Neuronal stem cell (in vitro differentiated cells): ENCODE measurements at regions not wholly inside any gene's neighbourhood (a gene's known extent, or its start where the extent isn't known, plus 50 kb on each side); places are given as distances from the start of the nearest gene placed in this dataset.

ENCODE experiments used
- DNase-seq: peaks from one replicate; pipeline ENCODE4 v3.0.0-alpha.2; 2013; ENCODE audit warnings: low spot score
- H2AFZ ChIP-seq: one replicate; pipeline ENCODE4 v1.6.1; 2013; ENCODE audit warnings: mild to moderate bottlenecking, low read length, inconsistent platforms
- H2AK5ac ChIP-seq: 2 replicates; pipeline ENCODE4 v1.6.1; 2013; ENCODE audit warnings: low read depth, mild to moderate bottlenecking, inconsistent platforms, low read length, moderate library complexity, mixed read lengths
- H2BK120ac ChIP-seq: 2 replicates; pipeline ENCODE4 v1.6.1; 2013; ENCODE audit warnings: low read depth, mild to moderate bottlenecking, inconsistent platforms, low read length, moderate library complexity, mixed read lengths
- H2BK12ac ChIP-seq: one replicate; pipeline ENCODE4 v1.6.1; 2013; ENCODE audit warnings: low read length, inconsistent platforms
- H2BK15ac ChIP-seq: 2 replicates; pipeline ENCODE4 v1.6.1; 2013; ENCODE audit warnings: mild to moderate bottlenecking, low read length, inconsistent platforms, mixed read lengths
- H2BK5ac ChIP-seq: one replicate; pipeline ENCODE4 v1.6.1; 2013; ENCODE audit warnings: inconsistent platforms, mild to moderate bottlenecking, low read length, moderate library complexity
- H3K14ac ChIP-seq: one replicate; pipeline ENCODE4 v1.6.1; 2013; ENCODE audit warnings: low read length, inconsistent platforms
- H3K18ac ChIP-seq: 2 replicates; pipeline ENCODE4 v1.6.1; 2013; ENCODE audit warnings: low read length, inconsistent platforms
- H3K23ac ChIP-seq: 2 replicates; pipeline ENCODE4 v1.6.1; 2013; ENCODE audit warnings: low read depth, mild to moderate bottlenecking, mixed read lengths, low read length, inconsistent platforms; ENCODE audit not compliant: poor library complexity
- H3K27ac ChIP-seq: replicated peaks from 3 replicates; pipeline ENCODE4 v1.5.1; 2013; ENCODE audit warnings: low read length, inconsistent platforms
- H3K27me3 ChIP-seq, 3 experiments: 2 replicates each; pipeline ENCODE4 v1.6.1; 2013; ENCODE audit warnings: low read length in 3 of 3, mild to moderate bottlenecking in 2 of 3, inconsistent platforms in 1 of 3, low read depth in 1 of 3, mixed read lengths in 1 of 3, moderate library complexity in 1 of 3; ENCODE audit not compliant: control insufficient read depth in 3 of 3, insufficient read depth in 3 of 3
- H3K36me3 ChIP-seq, 2 donors: replicated peaks in 1 of 2; 2 replicates each; pipeline ENCODE4 v1.6.1; 2013; ENCODE audit warnings: low read length in 2 of 2; ENCODE audit not compliant: control insufficient read depth in 2 of 2, insufficient read depth in 2 of 2
- H3K4ac ChIP-seq: 2 replicates; pipeline ENCODE4 v1.6.1; 2013; ENCODE audit warnings: inconsistent platforms, mild to moderate bottlenecking, low read length, moderate library complexity
- H3K4me1 ChIP-seq, 2 donors: 1 replicate in 1 of 2; 2 replicates in 1 of 2; pipeline ENCODE4 v1.6.1; 2013; ENCODE audit warnings: low read length in 2 of 2, low read depth in 1 of 2; ENCODE audit not compliant: control insufficient read depth in 2 of 2, insufficient read depth in 1 of 2
- H3K4me2 ChIP-seq: one replicate; pipeline ENCODE4 v1.6.1; 2013; ENCODE audit warnings: mild to moderate bottlenecking, low read length, inconsistent platforms; ENCODE audit not compliant: insufficient read depth, poor library complexity, severe bottlenecking
- H3K4me3 ChIP-seq, 2 donors: 2 replicates each; pipeline ENCODE4 v1.5.1; 2013; ENCODE audit warnings: low read length in 2 of 2, mild to moderate bottlenecking in 2 of 2, inconsistent platforms in 1 of 2, moderate library complexity in 1 of 2
- H3K79me1 ChIP-seq: one replicate; pipeline ENCODE4 v1.6.1; 2013; ENCODE audit warnings: low read depth, mild to moderate bottlenecking, inconsistent platforms, low read length, moderate library complexity
- H3K9ac ChIP-seq: one replicate; pipeline ENCODE4 v1.6.1; 2013; ENCODE audit warnings: mild to moderate bottlenecking, low read depth, low read length, inconsistent platforms; ENCODE audit not compliant: poor library complexity
- H3K9me3 ChIP-seq, 2 donors: replicated peaks in 1 of 2; 2 replicates each; pipeline versions ENCODE3 to v1.6.1; 2013; ENCODE audit warnings: low read length in 2 of 2, mild to moderate bottlenecking in 2 of 2, inconsistent platforms in 1 of 2, low read depth in 1 of 2, mixed read lengths in 1 of 2, moderate library complexity in 1 of 2; ENCODE audit not compliant: control insufficient read depth in 2 of 2, insufficient read depth in 1 of 2
- H4K8ac ChIP-seq: one replicate; pipeline ENCODE4 v1.6.1; 2013; ENCODE audit warnings: low read depth, mild to moderate bottlenecking, inconsistent platforms, low read length, moderate library complexity
- H4K91ac ChIP-seq: one replicate; pipeline ENCODE4 v1.6.1; 2013; ENCODE audit warnings: low read length, low read depth, mild to moderate bottlenecking, inconsistent platforms; ENCODE audit not compliant: poor library complexity
- WGBS, 2 donors: extraction: QIAGEN DNeasy Blood & Tissue Kit; methylation state at CpG; one replicate each; pipeline ENCODE4 v1.1.7; 2013; ENCODE audit warnings: missing lambda C conversion rate in 2 of 2, mixed read lengths in 1 of 2; ENCODE audit not compliant: insufficient read length in 2 of 2, insufficient replicate concordance in 1 of 2; ENCODE audit errors: extremely low coverage in 2 of 2; 5-methylcytosine and 5-hydroxymethylcytosine counted together

- H3K27ac ChIP-seq = no peak overlapping the region
- H3K14ac ChIP-seq = no peak overlapping the region
Measured at GRCh38 chr1:223029985-223030769, 112.9 kb downstream of the TLR5 start.

GRCh38 chr1:223030871-223031400 is 112.1 kb downstream of the TLR5 start:
- H3K27me3 ChIP-seq = peaks cover 0 to 3% (median 2%) of the 10 kb centered on the region in 3 experiments
- H3K4me2 ChIP-seq = no peak overlapping the region
- H3K4me3 ChIP-seq = no peak overlapping the region
- H3K36me3 ChIP-seq = no peaks in the 10 kb centered on the region
- H3K14ac ChIP-seq = no peak overlapping the region
- no peak for DNase-seq
- WGBS, 2 donors = no CpG with 5 or more reads among the region's 8 CpGs
- peaks cover 4 to 10% of the 10 kb centered on the region in 2 donors for H3K4me1 ChIP-seq
- no peak overlapping the region for H4K8ac ChIP-seq
- no peak overlapping the region for H2AK5ac ChIP-seq
- H3K18ac ChIP-seq = no peak overlapping the region
- H3K4ac ChIP-seq = no peak overlapping the region
- no peaks in the 10 kb centered on the region for H3K79me1 ChIP-seq
- no peak overlapping the region for H3K23ac ChIP-seq
- H2BK12ac ChIP-seq = no peak overlapping the region
- no peak overlapping the region for H2BK5ac ChIP-seq
- no peaks in the 10 kb centered on the region for H3K9me3 ChIP-seq
- H2AFZ ChIP-seq = peak overlapping the region; percentile 62
- no peak overlapping the region for H3K27ac ChIP-seq
- no peak overlapping the region for H4K91ac ChIP-seq
- no peak overlapping the region for H2BK15ac ChIP-seq
- no peak overlapping the region for H3K9ac ChIP-seq
- no peak overlapping the region for H2BK120ac ChIP-seq

More at GRCh38 chr1:223029985-223030769, 112.9 kb downstream of the TLR5 start:
- H2BK120ac ChIP-seq = no peak overlapping the region
- H2BK15ac ChIP-seq = no peak overlapping the region
- peaks cover 4 to 10% of the 10 kb centered on the region in 2 donors for H3K4me1 ChIP-seq
- no peak overlapping the region for H3K23ac ChIP-seq
- peak overlapping the region; percentile 34 for H3K9ac ChIP-seq
- peaks cover 0 to 3% (median 2%) of the 10 kb centered on the region in 3 experiments for H3K27me3 ChIP-seq
- H3K4me3 ChIP-seq = no peak overlapping the region
- H3K9me3 ChIP-seq = no peaks in the 10 kb centered on the region
- no peak overlapping the region for H3K4me2 ChIP-seq
- H4K8ac ChIP-seq = no peak overlapping the region
- H2BK12ac ChIP-seq = no peak overlapping the region
- no CpG with 5 or more reads among the region's 6 CpGs for WGBS, 2 donors
- no peak overlapping the region for H2AK5ac ChIP-seq
- H2AFZ ChIP-seq = peak overlapping the region; percentile 62
- no peaks in the 10 kb centered on the region for H3K79me1 ChIP-seq
- H3K18ac ChIP-seq = peak overlapping the region; percentile 76
- no peaks in the 10 kb centered on the region for H3K36me3 ChIP-seq
- no peak overlapping the region for H3K4ac ChIP-seq
- H4K91ac ChIP-seq = no peak overlapping the region
- no peak for DNase-seq
- H2BK5ac ChIP-seq = no peak overlapping the region

- H3K4me2 ChIP-seq = no peak overlapping the region
- no peak overlapping the region for H3K4me3 ChIP-seq
- no peak for DNase-seq
- H3K9me3 ChIP-seq = no peaks in the 10 kb centered on the region
- H2AFZ ChIP-seq = peak overlapping the region; percentile 62
- no peak overlapping the region for H2BK15ac ChIP-seq
- H3K27ac ChIP-seq = no peak overlapping the region
- peaks cover 4 to 10% of the 10 kb centered on the region in 2 donors for H3K4me1 ChIP-seq
- H2BK120ac ChIP-seq = no peak overlapping the region
- H3K9ac ChIP-seq = no peak overlapping the region
- H4K8ac ChIP-seq = no peak overlapping the region
- H3K14ac ChIP-seq = no peak overlapping the region
- no peak overlapping the region for H2BK12ac ChIP-seq
- H3K79me1 ChIP-seq = no peaks in the 10 kb centered on the region
- H3K23ac ChIP-seq = no peak overlapping the region
- H2BK5ac ChIP-seq = no peak overlapping the region
- H4K91ac ChIP-seq = no peak overlapping the region
- H3K27me3 ChIP-seq = peaks cover 0 to 6% (median 2%) of the 10 kb centered on the region in 3 experiments
- no peaks in the 10 kb centered on the region for H3K36me3 ChIP-seq
- H3K4ac ChIP-seq = no peak overlapping the region
- no CpG with 5 or more reads among the region's 11 CpGs for WGBS, 2 donors
- H2AK5ac ChIP-seq = peak overlapping the region; percentile 20
- H3K18ac ChIP-seq = peak overlapping the region; percentile 48
Measured at GRCh38 chr1:223031733-223032601, 111.1 kb downstream of the TLR5 start.

- Histone ChIP-seq H2AFZ (no peak overlapping the region), H3K79me1 (no peaks in the 10 kb centered on the region), H2AK5ac (no peak overlapping the region), H3K14ac (no peak overlapping the region), H3K23ac (no peak overlapping the region), H3K9me3 (no peaks in the 10 kb centered on the region), H4K91ac (no peak overlapping the region), H3K4me2 (no peak overlapping the region), H3K27me3 (peaks cover 0 to 11% (median 2%) of the 10 kb centered on the region in 3 experiments), H3K4me3 (no peak overlapping the region), H3K36me3 (no peaks in the 10 kb centered on the region), H3K27ac (no peak overlapping the region), H2BK15ac (no peak overlapping the region), H2BK12ac (no peak overlapping the region), H3K4me1 (peaks cover 4 to 10% of the 10 kb centered on the region in 2 donors), H3K4ac (no peak overlapping the region), H2BK5ac (no peak overlapping the region), H3K9ac (no peak overlapping the region), H4K8ac (no peak overlapping the region), H2BK120ac (no peak overlapping the region), H3K18ac (no peak overlapping the region)
- no CpG with 5 or more reads among the region's 3 CpGs for WGBS, 2 donors
- no peak for DNase-seq
Measured at GRCh38 chr1:223033658-223034057, 109.4 kb downstream of the TLR5 start.
